GM21423 (cell line): ENCODE measurements at regions not wholly inside any gene's neighbourhood (a gene's known extent, or its start where the extent isn't known, plus 50 kb on each side); places are given as distances from the start of the nearest gene placed in this dataset.
A peak's percentile ranks its signal among the peaks of the same experiment; 100 is the strongest.

Experiments
- ATAC-seq: cut with Tn5 transposase; IDR thresholded peaks from one replicate; pipeline ENCODE4 v1.9.1; 2021; ENCODE audit warnings: mild to moderate bottlenecking, moderate library complexity; ENCODE audit not compliant: unreplicated experiment

GRCh38 chr6:149212206-149212605 lies 105.3 kb upstream of the TAB2 start:
- no peak for ATAC-seq

GRCh38 chr6:149212892-149213801 lies 104.4 kb upstream of the TAB2 start:
- peak; percentile 25 for ATAC-seq

GRCh38 chr6:149213829-149214228 lies 103.7 kb upstream of the TAB2 start:
- no peak for ATAC-seq

- ATAC-seq, result no peak
Observed at GRCh38 chr6:149216459-149216858, 101.1 kb upstream of the TAB2 start.

- peak; percentile 76 for ATAC-seq
Observed at GRCh38 chr6:149217466-149217888, 100.0 kb upstream of the TAB2 start.

GRCh38 chr6:149218471-149218870 lies 99.0 kb upstream of the TAB2 start:
- ATAC-seq, result no peak

GRCh38 chr6:149218915-149219314 lies 98.6 kb upstream of the TAB2 start:
- no peak for ATAC-seq

GRCh38 chr6:149220882-149221773 lies 96.4 kb upstream of the TAB2 start:
- ATAC-seq, result no peak

- no peak for ATAC-seq
Observed at GRCh38 chr6:149221774-149222070, 95.8 kb upstream of the TAB2 start.

GRCh38 chr6:149223120-149223903 lies 94.2 kb upstream of the TAB2 start:
- ATAC-seq, result no peak

GRCh38 chr6:149223904-149224351 lies 93.6 kb upstream of the TAB2 start:
- ATAC-seq, result no peak

- ATAC-seq, result no peak
Observed at GRCh38 chr6:149224399-149224798, 93.1 kb upstream of the TAB2 start.

GRCh38 chr6:149225370-149225769 lies 92.1 kb upstream of the TAB2 start:
- ATAC-seq, result no peak

- ATAC-seq, result no peak
Observed at GRCh38 chr6:149225946-149226345, 91.6 kb upstream of the TAB2 start.

- no peak for ATAC-seq
Observed at GRCh38 chr6:149227796-149228195, 89.7 kb upstream of the TAB2 start.

GRCh38 chr6:149228311-149228955 lies 89.1 kb upstream of the TAB2 start:
- no peak for ATAC-seq

GRCh38 chr6:149229096-149229495 lies 88.4 kb upstream of the TAB2 start:
- ATAC-seq, result no peak

GRCh38 chr6:149230712-149231460 lies 86.6 kb upstream of the TAB2 start:
- ATAC-seq, result no peak

- no peak for ATAC-seq
Observed at GRCh38 chr6:149231778-149232177, 85.7 kb upstream of the TAB2 start.
